Suppressor macrophage treated with lipopolysaccharide for 1 hour (primary cell): ENCODE measurements at regions not wholly inside any gene's neighbourhood (a gene's known extent, or its start where the extent isn't known, plus 50 kb on each side); places are given as distances from the start of the nearest gene placed in this dataset.

Source experiments
- DNase-seq, 3 donors: peaks; one replicate each; pipeline ENCODE4 v3.0.0-alpha.2; 2020 to 2022

GRCh38 chr14:97411938-97412612 lies 614.9 kb downstream of the VRK1 start:
- DNase-seq: no peak

- no peak for DNase-seq
Measured at GRCh38 chr14:97413022-97413539, 615.9 kb downstream of the VRK1 start.

GRCh38 chr14:97413966-97414717 lies 617.0 kb downstream of the VRK1 start:
- no peak for DNase-seq

GRCh38 chr14:97414718-97415098 lies 617.5 kb downstream of the VRK1 start:
- DNase-seq: no peak

- DNase-seq: no peak
Measured at GRCh38 chr14:97415907-97416306, 618.7 kb downstream of the VRK1 start.

- DNase-seq: no peak
Measured at GRCh38 chr14:97416550-97416949, 619.4 kb downstream of the VRK1 start.

GRCh38 chr14:97417331-97417730 lies 620.1 kb downstream of the VRK1 start:
- no peak for DNase-seq

- DNase-seq: no peak
Measured at GRCh38 chr14:97420211-97420610, 623.0 kb downstream of the VRK1 start.

- DNase-seq: no peak
Measured at GRCh38 chr14:97426776-97427175, 629.6 kb downstream of the VRK1 start.

GRCh38 chr14:97428808-97429440 lies 631.7 kb downstream of the VRK1 start:
- DNase-seq: no peak

- DNase-seq: no peak
Measured at GRCh38 chr14:97432586-97432985, 635.4 kb downstream of the VRK1 start.

- DNase-seq: no peak
Measured at GRCh38 chr14:97441740-97442362, 644.7 kb downstream of the VRK1 start.

- no peak for DNase-seq
Measured at GRCh38 chr14:97442363-97442762, 645.2 kb downstream of the VRK1 start.

GRCh38 chr14:97443412-97443811 lies 646.2 kb downstream of the VRK1 start:
- DNase-seq: no peak

- DNase-seq: no peak
Measured at GRCh38 chr14:97444248-97444647, 647.1 kb downstream of the VRK1 start.

GRCh38 chr14:97445367-97445766 lies 648.2 kb downstream of the VRK1 start:
- no peak for DNase-seq

GRCh38 chr14:97446087-97446486 lies 648.9 kb downstream of the VRK1 start:
- no peak for DNase-seq

GRCh38 chr14:97452314-97452713 lies 655.1 kb downstream of the VRK1 start:
- DNase-seq: no peak

GRCh38 chr14:97453991-97454390 lies 656.8 kb downstream of the VRK1 start:
- no peak for DNase-seq

- no peak for DNase-seq
Measured at GRCh38 chr14:97456462-97456861, 659.3 kb downstream of the VRK1 start.

- DNase-seq: peak in 1 of 3 donors; percentile 1
Measured at GRCh38 chr14:97456958-97457357, 659.8 kb downstream of the VRK1 start.

GRCh38 chr14:97457575-97458085 lies 660.4 kb downstream of the VRK1 start:
- no peak for DNase-seq

GRCh38 chr14:97458255-97458654 lies 661.1 kb downstream of the VRK1 start:
- DNase-seq: no peak
